Umbilical cord (tissue), 1 donor: ENCODE measurements at regions not wholly inside any gene's neighbourhood (a gene's known extent, or its start where the extent isn't known, plus 50 kb on each side); places are given as distances from the start of the nearest gene placed in this dataset.
"Not testable (repeated sequence)": the region's sequence is repeated elsewhere in the genome, so short reads cannot be mapped to it uniquely, and the experiment has no call there.

ENCODE experiments used
- DNase-seq: peaks from one replicate; pipeline ENCODE4 v3.0.0-alpha.2; 2015; ENCODE audit warnings: low spot score

DNA sequence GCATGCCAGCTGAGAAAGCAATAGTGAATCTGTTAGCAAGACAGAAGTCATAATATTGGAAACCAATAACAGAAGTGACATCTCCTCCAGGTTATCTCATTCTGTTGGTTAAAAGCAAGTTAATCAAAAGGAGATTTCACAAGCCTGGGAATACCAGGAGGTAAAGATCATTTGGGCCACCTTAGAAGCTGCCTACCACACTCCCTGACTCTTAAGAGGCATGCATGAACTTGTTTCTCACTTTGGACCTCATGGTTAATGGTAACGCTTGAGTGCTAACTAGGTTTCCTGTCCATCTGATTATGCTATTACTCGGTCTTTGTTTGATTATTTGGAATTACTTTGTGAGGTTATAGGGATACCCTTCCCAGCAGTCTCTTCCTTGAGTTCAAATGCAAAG, 650.8 kb upstream of the SGO1 start:
- no peak for DNase-seq

DNA sequence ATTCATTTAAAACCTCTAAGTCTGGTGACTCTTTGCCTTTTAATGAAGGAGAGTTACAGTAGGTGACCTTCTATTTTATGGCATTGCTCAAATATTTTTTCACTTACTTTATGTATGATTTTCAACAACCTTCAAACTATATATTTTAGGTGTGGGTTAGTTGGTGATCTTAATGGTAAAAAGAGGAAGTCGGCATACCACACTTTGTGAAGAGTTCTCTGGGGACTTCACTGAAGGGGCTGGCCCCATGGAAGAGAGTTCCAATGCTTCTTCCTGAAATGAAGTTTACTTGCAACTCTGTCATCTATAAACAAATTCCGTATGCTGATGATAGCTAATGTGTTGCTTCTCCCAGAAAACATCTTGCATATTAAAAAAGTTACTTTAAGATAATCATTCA, 647.0 kb upstream of the SGO1 start:
- no peak for DNase-seq

DNA sequence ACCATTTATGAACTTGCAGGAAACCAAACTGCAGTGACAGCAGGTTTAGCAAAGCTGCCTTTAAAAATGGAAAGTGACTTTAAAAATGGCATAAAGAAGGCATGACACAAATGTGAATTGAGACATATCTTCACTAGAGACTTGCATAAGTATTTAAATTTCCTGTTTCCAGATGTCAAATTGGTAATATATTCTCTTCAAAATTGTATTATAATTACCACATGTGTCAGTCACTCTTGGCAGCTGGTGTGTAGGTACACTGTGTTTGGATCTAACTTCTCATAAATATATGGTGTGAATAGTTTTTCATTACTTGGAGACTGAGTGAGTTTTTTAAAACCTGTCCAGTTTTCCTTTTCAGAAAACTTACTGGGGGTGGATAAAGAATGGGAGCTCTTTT, 636.2 kb upstream of the SGO1 start:
- no peak for DNase-seq

DNA sequence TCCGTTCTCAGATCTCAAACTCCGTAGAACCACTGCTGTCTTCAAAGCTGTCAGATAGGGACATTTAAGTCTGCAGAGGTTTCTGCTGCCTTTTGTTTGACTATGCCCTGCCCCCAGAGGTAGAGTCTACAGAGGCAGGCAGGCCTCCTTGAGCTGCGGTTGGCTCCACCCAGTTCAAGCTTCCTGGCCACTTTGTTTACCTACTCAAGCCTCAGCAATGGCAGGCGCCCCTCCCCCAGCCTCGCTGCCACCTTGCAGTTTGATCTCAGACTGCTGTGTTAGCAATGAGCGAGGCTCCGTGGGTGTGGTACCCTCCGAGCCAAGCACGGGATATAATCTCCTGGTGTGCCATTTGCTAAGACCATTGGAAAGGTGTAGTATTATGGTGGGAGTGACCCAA, 634.9 kb upstream of the SGO1 start:
- not testable (repeated sequence) for DNase-seq

DNA sequence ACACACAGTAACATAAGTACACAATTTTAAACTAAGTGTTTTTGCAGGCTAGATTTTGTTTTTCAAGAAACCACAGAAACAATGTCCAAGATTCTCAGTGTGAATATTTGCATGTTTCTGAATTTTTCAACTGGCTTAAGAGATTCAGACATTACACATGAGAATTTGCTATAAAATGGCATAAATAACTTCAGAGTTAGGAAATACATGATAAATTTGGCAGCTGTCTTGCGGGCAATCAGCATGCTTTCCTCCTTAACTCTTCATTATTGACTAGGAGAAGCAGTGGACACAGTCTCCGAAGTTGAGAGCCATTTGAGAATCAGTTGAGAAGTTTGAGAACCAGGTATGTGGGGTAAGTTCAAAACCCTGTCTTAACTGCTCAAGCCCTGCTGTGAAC, 625.6 kb upstream of the SGO1 start:
- no peak for DNase-seq

- DNase-seq = no peak
Measured at GRCh38 chr3:20811006-20811405, 625.0 kb upstream of the SGO1 start.

DNA sequence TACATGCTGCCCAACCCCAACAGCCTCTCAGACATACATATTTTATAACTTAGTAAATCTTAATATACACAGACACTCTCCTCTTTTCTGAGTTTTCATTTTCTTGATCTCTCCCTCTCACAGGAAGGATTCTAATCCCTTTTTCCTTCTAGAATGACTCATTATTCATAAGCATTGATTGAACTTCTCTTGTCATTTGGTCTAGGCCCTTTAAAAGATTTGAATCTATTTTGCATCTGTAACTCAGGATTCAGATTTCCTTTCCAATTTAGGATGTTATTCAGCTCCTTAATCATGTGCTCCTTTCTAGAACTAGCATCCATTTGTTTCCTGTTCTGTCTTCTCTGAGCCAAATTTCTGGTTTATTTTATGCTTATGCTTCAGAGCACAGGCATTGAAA, 624.5 kb upstream of the SGO1 start:
- DNase-seq = peak; percentile 26

DNA sequence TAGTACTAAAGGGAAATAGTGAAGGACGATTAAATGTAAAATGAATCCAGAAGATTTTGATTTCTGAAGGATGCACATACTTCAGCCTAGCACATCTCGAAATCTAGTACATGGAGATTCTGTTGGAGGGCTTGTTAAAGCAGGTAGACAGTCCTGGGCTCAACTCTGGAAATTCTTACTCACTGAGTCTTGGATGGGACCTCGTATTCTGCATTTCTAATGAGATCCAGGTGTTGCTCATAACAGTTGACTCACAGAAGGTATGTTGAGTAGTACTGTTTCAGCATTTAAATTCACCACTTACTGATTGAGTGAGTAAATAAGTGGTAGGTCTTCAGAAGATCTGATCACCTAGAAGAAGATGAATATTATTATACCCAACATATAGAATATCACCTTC, 623.4 kb upstream of the SGO1 start:
- no peak for DNase-seq

- DNase-seq = no peak
Measured at GRCh38 chr3:20808864-20809263, 622.9 kb upstream of the SGO1 start.

DNA sequence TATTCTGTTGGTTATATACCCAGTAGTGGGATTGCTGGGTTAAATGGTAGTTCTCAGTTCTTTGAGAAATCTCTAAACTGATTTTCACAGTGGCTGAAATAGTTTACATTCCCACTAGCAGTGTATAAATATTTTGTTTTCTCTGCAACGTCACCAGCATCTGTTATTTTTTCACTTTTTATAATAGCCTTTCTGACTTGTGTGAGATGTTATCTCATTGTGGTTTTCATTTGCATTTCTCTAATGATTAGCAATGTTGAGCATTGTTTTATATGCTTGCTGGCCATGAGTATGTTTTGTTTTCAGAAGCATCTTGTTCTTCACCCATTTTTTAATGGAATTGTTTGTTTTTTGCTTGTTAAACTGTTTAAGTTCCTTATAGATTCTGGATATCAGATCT, 612.7 kb upstream of the SGO1 start:
- DNase-seq = no peak

DNA sequence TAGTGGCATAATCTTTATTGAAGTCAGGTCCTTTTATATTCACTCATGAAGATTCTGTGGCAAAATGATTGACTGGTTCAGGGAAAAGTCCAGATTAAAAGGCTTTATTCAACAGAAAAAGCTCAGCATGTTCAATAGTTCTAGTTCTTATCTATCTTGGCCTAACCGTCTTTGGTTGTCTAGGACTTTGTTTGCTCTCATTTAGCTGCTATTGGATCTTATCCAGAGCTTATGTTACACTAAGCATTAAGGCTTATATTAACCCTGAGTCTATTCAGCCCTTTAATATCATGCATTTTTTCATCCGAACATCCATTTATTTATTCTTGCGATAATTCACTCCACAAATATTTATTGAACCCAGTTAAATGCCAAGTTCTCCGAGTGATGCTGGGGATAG, 601.0 kb upstream of the SGO1 start:
- DNase-seq = peak; percentile 57

- no peak for DNase-seq
Measured at GRCh38 chr3:20776692-20777091, 590.7 kb upstream of the SGO1 start.

- no peak for DNase-seq
Measured at GRCh38 chr3:20776286-20776685, 590.3 kb upstream of the SGO1 start.

DNA sequence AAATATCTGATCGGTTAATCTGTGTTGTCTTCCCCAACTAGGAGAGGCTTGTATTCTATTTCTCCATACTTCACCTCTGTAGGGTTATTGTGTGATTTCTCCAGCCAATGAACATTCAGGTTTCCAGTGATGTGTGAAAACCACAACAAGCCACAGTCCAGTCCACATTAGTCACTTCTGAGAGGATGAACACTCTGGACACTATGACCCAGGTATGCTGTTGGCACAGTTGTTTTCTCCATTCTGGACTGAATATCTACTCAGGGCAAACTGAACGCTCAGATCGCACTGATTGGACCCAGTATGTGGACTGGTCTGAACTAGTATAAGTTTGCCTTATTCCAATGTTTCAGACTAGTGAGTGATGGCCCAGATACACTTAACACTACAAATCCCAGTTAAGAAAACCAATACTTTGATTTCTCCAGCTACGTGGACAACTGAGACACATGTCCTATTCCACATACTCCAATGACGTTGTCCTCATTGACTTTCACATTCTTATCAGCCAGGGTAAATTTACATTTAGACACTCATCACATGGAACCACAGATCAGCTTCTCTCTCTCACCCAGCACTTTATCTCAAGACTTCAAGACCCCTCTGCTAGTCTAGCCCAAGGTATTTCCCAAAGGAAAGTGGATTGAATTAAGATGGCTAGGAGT, 587.4 kb upstream of the SGO1 start:
- no peak for DNase-seq

DNA sequence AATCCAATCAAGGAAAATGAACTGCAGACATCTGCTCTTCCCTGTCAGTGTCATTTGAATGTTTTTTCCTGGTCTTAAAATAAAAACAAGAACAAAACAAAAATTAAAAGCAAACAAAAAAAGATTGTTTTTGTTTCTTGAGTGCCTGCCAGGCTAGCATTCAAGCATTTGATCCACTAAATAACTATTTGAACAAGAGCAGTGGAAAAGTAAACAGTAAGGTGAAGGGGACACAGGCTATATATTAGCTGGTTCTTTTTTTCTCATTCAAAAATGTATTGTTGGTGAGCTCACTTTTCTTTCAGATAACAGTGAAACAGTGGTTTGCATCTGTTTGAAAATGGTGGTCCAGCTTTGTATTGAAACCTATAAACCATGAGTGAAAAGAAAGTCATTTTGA, 586.9 kb upstream of the SGO1 start:
- no peak for DNase-seq

GRCh38 chr3:20769430-20769829, 583.4 kb upstream of the SGO1 start:
- DNase-seq = peak; percentile 52

- no peak for DNase-seq
Measured at GRCh38 chr3:20760981-20761380, 575.0 kb upstream of the SGO1 start.

- peak; percentile 83 for DNase-seq
Measured at GRCh38 chr3:20752416-20752815, 566.4 kb upstream of the SGO1 start.

GRCh38 chr3:20751296-20751695, 565.3 kb upstream of the SGO1 start:
- DNase-seq = no peak

- DNase-seq = peak; percentile 54
Measured at GRCh38 chr3:20747741-20748140, 561.7 kb upstream of the SGO1 start.

DNA sequence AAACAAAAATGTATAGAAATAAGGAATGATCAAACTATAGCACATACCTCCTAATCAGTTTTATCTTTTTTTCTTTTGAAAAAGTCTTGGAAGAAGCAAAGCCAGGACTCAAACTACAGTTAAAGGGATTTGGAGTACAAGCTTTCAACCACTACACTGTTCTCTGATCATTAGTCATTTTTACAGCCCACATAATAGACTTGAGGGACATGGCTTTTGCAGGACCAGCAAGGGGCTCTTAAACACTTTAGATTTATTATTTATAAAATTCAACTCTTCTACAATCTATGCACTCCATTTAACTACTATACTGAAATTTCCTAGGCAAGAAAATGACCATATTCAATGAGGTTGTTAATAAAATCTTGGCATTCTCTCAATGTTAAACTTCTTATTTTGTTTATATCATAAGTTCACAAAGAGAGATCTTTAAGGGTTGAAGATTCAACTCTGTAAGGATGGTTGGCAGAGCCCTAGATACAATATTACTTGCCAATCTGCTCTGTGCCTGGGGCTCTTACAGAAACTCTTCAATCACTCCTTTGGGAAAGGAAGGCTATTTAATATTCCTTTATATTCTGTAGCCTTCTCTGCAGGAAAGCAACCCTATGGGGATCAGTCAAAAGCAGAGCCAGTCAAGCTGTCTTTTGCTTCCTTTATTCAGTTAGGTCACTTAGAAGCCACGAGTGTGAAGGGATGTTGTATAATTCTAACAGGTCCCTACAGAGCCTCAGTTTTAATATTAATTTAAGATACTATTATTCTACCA, 557.7 kb upstream of the SGO1 start:
- DNase-seq = peak; percentile 84

GRCh38 chr3:20742903-20743552, 557.0 kb upstream of the SGO1 start:
- DNase-seq = no peak

GRCh38 chr3:20741381-20741780, 555.4 kb upstream of the SGO1 start:
- DNase-seq = no peak
